ENCODE measurements at regions not wholly inside any gene's neighbourhood (a gene's known extent, or its start where the extent isn't known, plus 50 kb on each side); places are given as distances from the start of the nearest gene placed in this dataset.

- TF ChIP-seq CTCF (IDR thresholded peaks at IDR 0.05; ENCODE audit: extremely low read depth, insufficient read depth, missing control alignments), result no peak
- in situ Hi-C loops (cut with MboI; ENCODE audit: low pct_unique_long_range_greater_than_20kb, low sequenced_read_pairs, unreplicated experiment), result no loop called here
- no peak for DNase-seq (ENCODE audit: low spot score)
Observed at GRCh38 chr5:163607256-163607655, 101.8 kb downstream of the MAT2B start.

- in situ Hi-C loops (cut with MboI; ENCODE audit: low pct_unique_long_range_greater_than_20kb, low sequenced_read_pairs, unreplicated experiment), result no loop called here
- TF ChIP-seq CTCF (IDR thresholded peaks at IDR 0.05; ENCODE audit: extremely low read depth, insufficient read depth, missing control alignments), result no peak
- no peak for DNase-seq (ENCODE audit: low spot score)
Observed at GRCh38 chr5:163608621-163609020, 103.2 kb downstream of the MAT2B start.

- DNase-seq (ENCODE audit: low spot score), result no peak
- in situ Hi-C loops (cut with MboI; ENCODE audit: low pct_unique_long_range_greater_than_20kb, low sequenced_read_pairs, unreplicated experiment), result no loop called here
- no peak for TF ChIP-seq CTCF (IDR thresholded peaks at IDR 0.05; ENCODE audit: extremely low read depth, insufficient read depth, missing control alignments)
Observed at GRCh38 chr5:163609910-163610309, 104.5 kb downstream of the MAT2B start.

GRCh38 chr5:163612358-163613149 lies 107.1 kb downstream of the MAT2B start:
- DNase-seq (ENCODE audit: low spot score), result no peak
- TF ChIP-seq CTCF (IDR thresholded peaks at IDR 0.05; ENCODE audit: extremely low read depth, insufficient read depth, missing control alignments), result no peak
- in situ Hi-C loops (cut with MboI; ENCODE audit: low pct_unique_long_range_greater_than_20kb, low sequenced_read_pairs, unreplicated experiment), result no loop called here

- TF ChIP-seq CTCF (IDR thresholded peaks at IDR 0.05; ENCODE audit: extremely low read depth, insufficient read depth, missing control alignments), result no peak
- DNase-seq (ENCODE audit: low spot score), result no peak
- in situ Hi-C loops (cut with MboI; ENCODE audit: low pct_unique_long_range_greater_than_20kb, low sequenced_read_pairs, unreplicated experiment), result no loop called here
Observed at GRCh38 chr5:163613150-163613442, 107.7 kb downstream of the MAT2B start.

GRCh38 chr5:163614787-163615186 lies 109.4 kb downstream of the MAT2B start:
- in situ Hi-C loops (cut with MboI; ENCODE audit: low pct_unique_long_range_greater_than_20kb, low sequenced_read_pairs, unreplicated experiment), result no loop called here
- no peak for TF ChIP-seq CTCF (IDR thresholded peaks at IDR 0.05; ENCODE audit: extremely low read depth, insufficient read depth, missing control alignments)
- DNase-seq (ENCODE audit: low spot score), result no peak
